HEK293T (cell line): ENCODE measurements at regions not wholly inside any gene's neighbourhood (a gene's known extent, or its start where the extent isn't known, plus 50 kb on each side); places are given as distances from the start of the nearest gene placed in this dataset.

Experiments
- BHLHE40 ChIP-seq: fragments of 450-650 bp; IDR thresholded peaks from 2 replicates; pipeline ENCODE4 v1.6.1; 2016; ENCODE audit warnings: mild to moderate bottlenecking, moderate library complexity, borderline replicate concordance
- CTBP1 ChIP-seq: fragments of 450-650 bp; IDR thresholded peaks from 2 replicates; pipeline ENCODE4 v1.6.1; 2016; ENCODE audit warnings: borderline replicate concordance
- FOXA1 ChIP-seq: fragments of 450-650 bp; IDR thresholded peaks from 2 replicates; pipeline ENCODE4 v1.6.1; 2016; ENCODE audit warnings: mild to moderate bottlenecking
- FOXK2 ChIP-seq: fragments of 450-650 bp; IDR thresholded peaks from 2 replicates; pipeline ENCODE4 v1.6.1; 2016; ENCODE audit warnings: mild to moderate bottlenecking
- NFRKB ChIP-seq: fragments of 450-650 bp; IDR thresholded peaks from 2 replicates; pipeline ENCODE4 v1.6.1; 2016; ENCODE audit warnings: mild to moderate bottlenecking, moderate library complexity
- SP1 ChIP-seq: fragments of 450-650 bp; IDR thresholded peaks from 2 replicates; pipeline ENCODE4 v1.6.1; 2017
- TARDBP ChIP-seq: fragments of 450-650 bp; IDR thresholded peaks from 2 replicates; pipeline ENCODE4 v1.6.1; 2016

- TF ChIP-seq CTBP1 (no peak), SP1 (no peak), NFRKB (no peak), FOXK2 (no peak), BHLHE40 (no peak), TARDBP (no peak), FOXA1 (no peak)
Observed at GRCh38 chr2:2875831-2876230, 501.8 kb downstream of the EIPR1 start.
